H1 (cell line): ENCODE measurements at regions not wholly inside any gene's neighbourhood (a gene's known extent, or its start where the extent isn't known, plus 50 kb on each side); places are given as distances from the start of the nearest gene placed in this dataset.

ENCODE experiments used
- ASH2L ChIP-seq: fragments of 200-600, 300-600 bp; sonication (generic); IDR thresholded peaks from one replicate; pipeline ENCODE4 v1.7.1; 2017; ENCODE audit warnings: low read length
- CHD7 ChIP-seq: fragments of 300-600 bp; sonication (generic); IDR thresholded peaks from 2 replicates; pipeline ENCODE4 v1.7.1; 2012; ENCODE audit warnings: low read length, moderate library complexity, mild to moderate bottlenecking, inconsistent platforms; ENCODE audit not compliant: insufficient replicate concordance
- PHF8 ChIP-seq: fragments of 200-600 bp; sonication (generic); conservative IDR thresholded peaks from 2 replicates; pipeline ENCODE4 v1.7.1; 2012; ENCODE audit warnings: low read depth, mild to moderate bottlenecking, inconsistent platforms, low read length, moderate library complexity
- POLR2AphosphoS5 ChIP-seq: IDR thresholded peaks from 2 replicates; pipeline ENCODE4 v1.6.1; 2011; ENCODE audit warnings: low read depth, low read length
- TBP ChIP-seq: IDR thresholded peaks from 2 replicates; pipeline ENCODE4 v1.6.1; 2011; ENCODE audit warnings: low read depth, low read length, improper control_type of control experiment
- USF2 ChIP-seq: IDR thresholded peaks from 2 replicates; pipeline ENCODE4 v1.6.1; 2011; ENCODE audit warnings: low read length, improper control_type of control experiment

- TF ChIP-seq PHF8 (no peak), USF2 (no peak), POLR2AphosphoS5 (no peak), ASH2L (no peak), CHD7 (no peak), TBP (no peak)
Observed at GRCh38 chr4:188737251-188738002, 598.2 kb downstream of the TRIML1 start (continued).
